ENCODE measurements at regions not wholly inside any gene's neighbourhood (a gene's known extent, or its start where the extent isn't known, plus 50 kb on each side); places are given as distances from the start of the nearest gene placed in this dataset.

DNA sequence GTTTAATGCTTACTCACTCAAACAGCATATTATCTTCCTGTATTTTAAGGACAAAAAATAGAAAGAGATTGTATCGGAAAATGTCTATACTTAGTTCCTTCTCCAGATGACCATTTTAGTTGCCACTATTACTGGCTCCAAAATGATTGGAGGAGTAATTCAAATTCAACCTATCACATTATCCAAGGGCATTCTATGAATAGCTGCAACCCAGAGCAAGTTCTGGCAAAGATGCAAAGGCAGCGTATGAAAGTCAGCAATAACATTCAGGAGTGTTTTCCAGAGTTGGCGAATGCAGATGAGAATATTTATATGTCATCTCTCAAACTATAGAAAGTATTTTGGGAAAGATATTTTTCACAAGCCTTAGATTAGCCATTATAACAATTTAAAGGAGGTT, 389.8 kb upstream of the ADGRL2 start:
- no peak overlapping the region for H3K4me3 ChIP-seq
- intact Hi-C loops (cut with DNase I; ENCODE audit: low total_unique reads), result no loop called here
- WGBS, 2 donors, result 68 to 73% methylated on average over 3 of the region's 3 CpGs
- no peaks in the 10 kb centered on the region for H3K4me1 ChIP-seq
- DNase-seq, result no peak
- no peak for TF ChIP-seq CTCF (IDR thresholded peaks at IDR 0.05)
- TF ChIP-seq POLR2A (IDR thresholded peaks at IDR 0.05), result no peak
- no peaks in the 10 kb centered on the region for H3K27me3 ChIP-seq
- H3K27ac ChIP-seq, result no peak overlapping the region
- no peaks in the 10 kb centered on the region for H3K36me3 ChIP-seq (ENCODE audit: low read depth, missing control alignments)
- H3K9me3 ChIP-seq, result no peaks in the 10 kb centered on the region

- Histone ChIP-seq H3K27ac (no peak overlapping the region), H3K4me1 (no peaks in the 10 kb centered on the region), H3K9me3 (no peaks in the 10 kb centered on the region), H3K27me3 (no peaks in the 10 kb centered on the region), H3K4me3 (no peak overlapping the region), H3K36me3 (ENCODE audit: low read depth, missing control alignments) (no peaks in the 10 kb centered on the region)
- 65 to 76% methylated on average over 1 of the region's 1 CpG for WGBS, 2 donors
- no peak for DNase-seq
- TF ChIP-seq CTCF (IDR thresholded peaks at IDR 0.05), result no peak
- TF ChIP-seq POLR2A (IDR thresholded peaks at IDR 0.05), result no peak
- intact Hi-C loops (cut with DNase I; ENCODE audit: low total_unique reads), result no loop called here
Observed at GRCh38 chr1:81410351-81410750, 390.4 kb upstream of the ADGRL2 start.

DNA sequence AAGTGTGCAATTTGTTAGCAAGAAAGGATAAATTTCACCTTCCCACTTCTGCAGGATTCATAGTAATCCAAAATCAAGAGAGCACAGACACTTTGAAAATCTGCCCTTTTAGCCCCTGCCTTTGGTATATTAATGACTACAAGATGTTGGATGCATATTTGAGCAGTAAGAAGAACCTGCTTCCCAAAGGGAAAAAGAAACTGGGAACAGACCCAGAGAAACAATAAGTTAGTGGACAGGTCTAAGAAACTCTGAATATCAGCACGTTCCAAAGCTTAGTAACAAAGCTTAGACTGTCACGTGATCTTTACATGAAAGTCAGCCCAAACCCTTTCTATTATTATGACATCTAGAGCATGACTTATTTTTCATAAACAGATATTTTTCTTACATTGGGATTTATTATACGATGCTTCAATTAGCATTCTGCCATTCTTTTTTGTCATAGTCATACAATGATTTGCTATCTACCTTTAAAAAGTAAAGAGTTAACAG, 390.9 kb upstream of the ADGRL2 start:
- Histone ChIP-seq H3K4me1 (no peaks in the 10 kb centered on the region), H3K36me3 (ENCODE audit: low read depth, missing control alignments) (no peaks in the 10 kb centered on the region), H3K27ac (no peak overlapping the region), H3K9me3 (no peaks in the 10 kb centered on the region), H3K4me3 (no peak overlapping the region), H3K27me3 (no peaks in the 10 kb centered on the region)
- WGBS, 2 donors, result 80% methylated on average over 3 of the region's 3 CpGs
- no peak for DNase-seq
- TF ChIP-seq POLR2A (IDR thresholded peaks at IDR 0.05), result no peak
- TF ChIP-seq CTCF (IDR thresholded peaks at IDR 0.05), result no peak
- intact Hi-C loops (cut with DNase I; ENCODE audit: low total_unique reads), result no loop called here

- H3K4me1 ChIP-seq, result no peaks in the 10 kb centered on the region
- no peak overlapping the region for H3K4me3 ChIP-seq
- no peaks in the 10 kb centered on the region for H3K36me3 ChIP-seq (ENCODE audit: low read depth, missing control alignments)
- no peaks in the 10 kb centered on the region for H3K9me3 ChIP-seq
- no peaks in the 10 kb centered on the region for H3K27me3 ChIP-seq
- TF ChIP-seq POLR2A (IDR thresholded peaks at IDR 0.05), result no peak
- no peak for TF ChIP-seq CTCF (IDR thresholded peaks at IDR 0.05)
- H3K27ac ChIP-seq, result no peak overlapping the region
- DNase-seq, result no peak
- intact Hi-C loops (cut with DNase I; ENCODE audit: low total_unique reads), result no loop called here
Observed at GRCh38 chr1:81409262-81409661, 391.5 kb upstream of the ADGRL2 start.

GRCh38 chr1:81408419-81408818, 392.3 kb upstream of the ADGRL2 start:
- no peak for DNase-seq
- intact Hi-C loops (cut with DNase I; ENCODE audit: low total_unique reads), result no loop called here
- Histone ChIP-seq H3K27me3 (no peaks in the 10 kb centered on the region), H3K27ac (no peak overlapping the region), H3K4me1 (no peaks in the 10 kb centered on the region), H3K4me3 (no peak overlapping the region), H3K36me3 (ENCODE audit: low read depth, missing control alignments) (no peaks in the 10 kb centered on the region), H3K9me3 (no peaks in the 10 kb centered on the region)
- TF ChIP-seq CTCF (IDR thresholded peaks at IDR 0.05) (no peak), POLR2A (IDR thresholded peaks at IDR 0.05) (no peak)
- 80 to 82% methylated on average over 6 of the region's 6 CpGs for WGBS, 2 donors
